Kasumi-1 (cell line): ENCODE measurements at regions not wholly inside any gene's neighbourhood (a gene's known extent, or its start where the extent isn't known, plus 50 kb on each side); places are given as distances from the start of the nearest gene placed in this dataset.
"Not testable (repeated sequence)": the region's sequence is repeated elsewhere in the genome, so short reads cannot be mapped to it uniquely, and the experiment has no call there.

Experiments
- DNase-seq, 2 experiments: peaks; one replicate each; lab custom pipeline; 2025; lab: John Stamatoyannopoulos, UW

GRCh38 chr5:82493221-82493620 is 215.1 kb upstream of the RPS23 start:
- no peak for DNase-seq

GRCh38 chr5:82491397-82491796 is 213.2 kb upstream of the RPS23 start:
- no peak for DNase-seq

GRCh38 chr5:82489683-82490082 is 211.5 kb upstream of the RPS23 start:
- no peak for DNase-seq

- peak; percentile 13 to 16 for DNase-seq
Observed at GRCh38 chr5:82487131-82487530, 209.0 kb upstream of the RPS23 start.

GRCh38 chr5:82480331-82480730 is 202.2 kb upstream of the RPS23 start:
- no peak for DNase-seq

- no peak for DNase-seq
Observed at GRCh38 chr5:82476155-82476554, 198.0 kb upstream of the RPS23 start.

- no peak for DNase-seq
Observed at GRCh38 chr5:82473262-82473661, 195.1 kb upstream of the RPS23 start.

GRCh38 chr5:82470185-82470994 is 192.2 kb upstream of the RPS23 start:
- DNase-seq = no peak

- no peak for DNase-seq
Observed at GRCh38 chr5:82466986-82467561, 188.9 kb upstream of the RPS23 start.

GRCh38 chr5:82465235-82465634 is 187.1 kb upstream of the RPS23 start:
- DNase-seq = no peak

- DNase-seq = no peak
Observed at GRCh38 chr5:82459626-82460025, 181.5 kb upstream of the RPS23 start.

- not testable (repeated sequence) for DNase-seq
Observed at GRCh38 chr5:82455317-82455716, 177.2 kb upstream of the RPS23 start.

GRCh38 chr5:82448374-82448773 is 170.2 kb upstream of the RPS23 start:
- no peak for DNase-seq

- DNase-seq = no peak
Observed at GRCh38 chr5:82447913-82448312, 169.8 kb upstream of the RPS23 start.

- DNase-seq = no peak
Observed at GRCh38 chr5:82446809-82447208, 168.7 kb upstream of the RPS23 start.

- no peak for DNase-seq
Observed at GRCh38 chr5:82445726-82446335, 167.7 kb upstream of the RPS23 start.

- DNase-seq = no peak
Observed at GRCh38 chr5:82439750-82440445, 161.7 kb upstream of the RPS23 start.

GRCh38 chr5:82437565-82437964 is 159.4 kb upstream of the RPS23 start:
- not testable (repeated sequence) for DNase-seq

GRCh38 chr5:82436291-82436690 is 158.1 kb upstream of the RPS23 start:
- DNase-seq = no peak

GRCh38 chr5:82434696-82435660 is 156.8 kb upstream of the RPS23 start:
- not testable (repeated sequence) for DNase-seq

GRCh38 chr5:82426464-82427154 is 148.5 kb upstream of the RPS23 start:
- DNase-seq = no peak
